ENCODE measurements at regions not wholly inside any gene's neighbourhood (a gene's known extent, or its start where the extent isn't known, plus 50 kb on each side); places are given as distances from the start of the nearest gene placed in this dataset.

DNA sequence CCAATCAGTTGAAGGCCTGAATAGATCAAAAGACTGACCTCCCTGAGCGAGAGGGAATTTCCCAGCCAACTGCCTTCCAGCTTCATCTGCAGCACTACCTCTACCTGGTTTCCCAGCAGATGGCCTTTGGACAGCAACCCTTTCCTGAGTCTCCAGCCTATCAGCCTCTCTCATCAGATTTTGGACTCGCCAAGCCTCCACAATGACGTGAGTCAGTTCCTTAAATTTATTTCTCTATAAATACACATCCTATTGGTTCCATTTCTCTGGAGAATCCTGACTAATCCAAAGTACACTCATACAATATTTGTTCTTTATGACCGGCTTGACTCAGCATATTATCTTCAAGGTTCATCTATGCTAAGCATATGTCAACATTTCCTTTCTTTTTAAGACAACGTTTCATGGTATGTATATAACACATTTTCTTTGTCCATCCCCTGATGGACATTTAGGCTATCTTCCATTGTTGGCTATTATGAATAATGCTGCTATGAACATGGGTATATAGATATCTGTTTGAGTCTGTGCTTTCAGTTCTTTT is 294.6 kb downstream of the LRATD1 start:
- no peak for TF ChIP-seq GATA2 (IDR thresholded peaks at IDR 0.05; ENCODE audit: low read depth, low read length)
- no peak for TF ChIP-seq GATA3 (IDR thresholded peaks at IDR 0.05; ENCODE audit: low read depth, low read length)

All from SH-SY5Y (cell line).